ENCODE measurements at regions not wholly inside any gene's neighbourhood (a gene's known extent, or its start where the extent isn't known, plus 50 kb on each side); places are given as distances from the start of the nearest gene placed in this dataset.

GRCh38 chr16:52283018-52283417, 263.9 kb downstream of the TOX3 start:
- Mint-ChIP-seq H3K27me3 (peaks cover 8% of the 10 kb centered on the region), H3K4me1 (no peaks in the 10 kb centered on the region), H3K9me3 (peaks cover 13 to 38% of the 10 kb centered on the region in 2 donors), H3K4me3 (no peak overlapping the region), H3K27ac (no peak overlapping the region)
- DNase-seq (no peak), ATAC-seq (no peak)

- no peak for ATAC-seq
- H3K9me3 Mint-ChIP-seq = peaks cover 0 to 18% of the 10 kb centered on the region in 2 donors
- peaks cover 8% of the 10 kb centered on the region for H3K27me3 Mint-ChIP-seq
- H3K4me3 Mint-ChIP-seq = no peak overlapping the region
- H3K4me1 Mint-ChIP-seq = no peaks in the 10 kb centered on the region
- no peak for DNase-seq
- H3K27ac Mint-ChIP-seq = no peak overlapping the region
These were observed 266.9 kb downstream of the TOX3 start for GRCh38 chr16:52280086-52280485.

- DNase-seq = no peak
- Mint-ChIP-seq H3K27ac (no peak overlapping the region), H3K4me3 (no peak overlapping the region), H3K27me3 (no peaks in the 10 kb centered on the region), H3K4me1 (no peaks in the 10 kb centered on the region), H3K9me3 (peaks cover 0 to 6% of the 10 kb centered on the region in 2 donors)
- ATAC-seq = no peak
These were observed 275.7 kb downstream of the TOX3 start for GRCh38 chr16:52271088-52271750.

DNA sequence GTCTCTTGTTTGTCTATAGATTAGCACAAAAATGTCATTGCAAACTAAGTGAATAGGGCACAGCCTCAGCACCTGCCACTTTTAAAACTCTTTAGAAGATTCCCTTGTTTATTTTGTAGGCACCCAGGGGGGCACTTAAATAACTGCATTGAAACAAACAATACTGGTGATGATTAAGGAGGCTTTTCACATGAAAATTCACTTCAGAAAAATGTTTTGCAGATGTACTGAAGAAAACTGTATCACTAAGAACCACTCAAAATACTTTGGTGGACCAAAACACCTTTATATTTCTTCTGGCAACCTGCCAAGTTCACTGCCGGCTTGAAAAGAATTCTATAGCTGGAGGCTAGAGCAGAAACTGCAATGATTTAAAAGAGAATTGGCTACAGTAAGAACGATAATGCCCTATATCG, 281.5 kb downstream of the TOX3 start:
- H3K4me1 Mint-ChIP-seq = no peaks in the 10 kb centered on the region
- DNase-seq = no peak
- no peaks in the 10 kb centered on the region for H3K27me3 Mint-ChIP-seq

DNA sequence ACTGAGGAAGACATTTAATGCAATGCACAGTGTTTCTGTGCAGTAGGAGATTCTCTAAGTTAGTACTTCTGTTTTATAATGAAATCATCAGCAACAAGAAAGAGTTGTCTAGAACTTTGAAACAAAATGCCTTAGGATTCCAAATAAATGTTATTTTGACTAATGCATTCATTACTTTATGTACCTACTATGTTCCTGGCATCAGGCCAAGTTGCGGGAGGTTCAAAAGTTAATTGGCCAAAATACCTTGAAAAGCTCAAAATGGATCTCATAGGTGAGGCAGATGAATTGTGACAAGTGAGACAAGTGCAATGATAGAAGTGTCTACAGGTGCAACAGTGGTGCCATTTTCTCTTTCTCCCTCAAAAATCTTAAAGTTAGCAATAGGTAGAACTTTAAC, 289.4 kb downstream of the TOX3 start:
- no peaks in the 10 kb centered on the region for H3K9me3 Mint-ChIP-seq

More for the DNA sequence above, 281.5 kb downstream of the TOX3 start:
- no peak for ATAC-seq
- Mint-ChIP-seq H3K9me3 (peaks cover 0 to 6% of the 10 kb centered on the region in 2 donors), H3K4me3 (no peak overlapping the region), H3K27ac (no peak overlapping the region)

GRCh38 chr16:52256310-52257078, 290.4 kb downstream of the TOX3 start:
- Mint-ChIP-seq H3K4me3 (no peak overlapping the region), H3K4me1 (no peaks in the 10 kb centered on the region), H3K27me3 (no peaks in the 10 kb centered on the region), H3K27ac (no peak overlapping the region), H3K9me3 (no peaks in the 10 kb centered on the region)
- ATAC-seq = no peak
- no peak for DNase-seq

More for the DNA sequence above, 289.4 kb downstream of the TOX3 start:
- ATAC-seq (no peak), DNase-seq (no peak)
- H3K27ac Mint-ChIP-seq = no peak overlapping the region
- no peaks in the 10 kb centered on the region for H3K27me3 Mint-ChIP-seq
- no peaks in the 10 kb centered on the region for H3K4me1 Mint-ChIP-seq
- no peak overlapping the region for H3K4me3 Mint-ChIP-seq

GRCh38 chr16:52254746-52255145, 292.2 kb downstream of the TOX3 start:
- Mint-ChIP-seq H3K9me3 (no peaks in the 10 kb centered on the region), H3K4me3 (no peak overlapping the region), H3K27ac (no peak overlapping the region), H3K27me3 (no peaks in the 10 kb centered on the region), H3K4me1 (no peaks in the 10 kb centered on the region)
- ATAC-seq = no peak
- no peak for DNase-seq

DNA sequence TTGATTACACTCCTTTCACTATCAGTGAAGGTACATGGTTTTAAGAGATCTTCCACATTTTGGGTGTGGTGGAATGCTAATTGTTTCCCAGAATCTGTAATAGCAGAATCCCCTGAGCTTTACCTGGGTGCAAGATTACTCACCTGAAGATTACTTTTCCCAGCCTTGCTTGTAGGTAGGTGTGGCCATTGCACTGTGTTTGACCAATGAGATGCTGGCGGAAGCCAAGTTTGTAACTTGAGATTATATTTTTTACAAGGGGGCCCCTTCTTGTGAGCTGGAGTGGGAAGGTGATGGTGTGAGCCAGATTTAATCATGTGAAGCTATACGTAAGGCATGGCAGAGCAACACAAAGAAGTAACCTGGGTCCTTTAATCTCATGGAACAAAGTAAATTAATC, 294.3 kb downstream of the TOX3 start:
- H3K4me3 Mint-ChIP-seq = no peak overlapping the region
- no peak for DNase-seq
- no peaks in the 10 kb centered on the region for H3K27me3 Mint-ChIP-seq
- no peak for ATAC-seq
- no peaks in the 10 kb centered on the region for H3K4me1 Mint-ChIP-seq
- H3K9me3 Mint-ChIP-seq = peaks cover 4 to 11% of the 10 kb centered on the region in 2 donors
- no peak overlapping the region for H3K27ac Mint-ChIP-seq

DNA sequence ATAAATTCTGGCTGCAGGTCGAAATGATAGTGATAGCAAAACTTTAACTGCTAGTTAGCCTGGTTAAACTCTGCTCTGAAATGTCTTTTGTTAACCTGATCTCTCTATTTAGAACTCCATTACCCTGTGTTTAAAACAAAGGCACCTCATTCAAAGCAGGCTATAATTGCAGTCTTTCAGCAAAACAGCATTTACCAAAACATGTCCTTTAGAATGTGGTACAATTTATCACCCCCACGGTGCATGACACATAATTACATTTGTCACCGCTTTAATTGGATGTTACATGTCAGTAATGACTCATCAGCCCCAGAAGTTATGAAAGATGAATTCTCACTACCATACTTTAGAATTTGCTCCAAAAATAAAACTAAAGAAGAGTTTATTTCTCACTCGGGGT, 295.4 kb downstream of the TOX3 start:
- Mint-ChIP-seq H3K9me3 (peaks cover 6 to 20% of the 10 kb centered on the region in 2 donors), H3K4me3 (no peak overlapping the region), H3K27ac (no peak overlapping the region), H3K27me3 (no peaks in the 10 kb centered on the region), H3K4me1 (no peaks in the 10 kb centered on the region)
- DNase-seq = no peak
- no peak for ATAC-seq

DNA sequence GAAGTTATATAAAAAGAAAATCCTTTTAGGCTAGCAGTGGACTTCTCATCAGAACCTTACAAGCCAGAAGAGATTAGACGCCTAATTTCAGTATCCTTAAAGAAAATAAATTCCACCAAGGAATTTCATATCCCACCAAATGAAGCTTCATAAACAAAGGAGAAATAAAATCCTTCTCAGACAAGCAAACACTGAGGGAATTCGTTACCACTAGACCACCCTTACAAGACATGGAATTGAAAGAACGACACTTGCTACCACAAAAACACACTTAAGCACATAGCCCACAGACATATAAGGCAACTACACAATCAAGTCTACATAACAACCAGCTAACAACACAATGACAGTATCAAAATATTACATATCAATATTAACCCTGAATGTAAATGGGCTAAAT, 299.2 kb downstream of the TOX3 start:
- no peak overlapping the region for H3K4me3 Mint-ChIP-seq
- no peak for DNase-seq
- peaks cover 6 to 43% of the 10 kb centered on the region in 2 donors for H3K9me3 Mint-ChIP-seq
- H3K27me3 Mint-ChIP-seq = no peaks in the 10 kb centered on the region
- no peak overlapping the region for H3K27ac Mint-ChIP-seq
- H3K4me1 Mint-ChIP-seq = no peaks in the 10 kb centered on the region
- no peak for ATAC-seq

DNA sequence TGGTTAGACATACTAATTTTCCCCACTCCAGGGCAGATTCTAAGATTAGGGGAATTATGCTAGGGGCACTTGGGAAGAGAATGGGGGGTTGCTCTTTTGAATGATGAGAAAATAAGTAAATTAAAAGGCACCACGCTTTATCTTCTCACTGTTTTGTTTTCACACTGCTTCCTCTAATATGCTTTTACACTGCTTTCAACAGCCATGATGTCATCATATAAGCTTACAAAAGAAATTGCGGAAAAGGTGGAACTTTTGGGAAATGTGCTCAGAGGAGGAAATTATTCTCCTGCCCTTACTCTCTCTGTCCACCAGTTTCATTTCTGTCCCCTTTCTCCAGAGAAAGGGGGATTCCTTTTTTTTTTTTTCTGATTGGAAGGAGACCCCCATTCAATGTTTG, 308.2 kb downstream of the TOX3 start:
- H3K4me3 Mint-ChIP-seq = no peak overlapping the region
- H3K9me3 Mint-ChIP-seq = peaks cover 0 to 6% of the 10 kb centered on the region in 2 donors
- H3K27me3 Mint-ChIP-seq = no peaks in the 10 kb centered on the region
- no peak for DNase-seq
- no peak for ATAC-seq
- no peaks in the 10 kb centered on the region for H3K4me1 Mint-ChIP-seq
- H3K27ac Mint-ChIP-seq = no peak overlapping the region

- no peak for DNase-seq
- no peak for ATAC-seq
- H3K27ac Mint-ChIP-seq = no peak overlapping the region
- no peaks in the 10 kb centered on the region for H3K9me3 Mint-ChIP-seq
- H3K4me3 Mint-ChIP-seq = no peak overlapping the region
- H3K27me3 Mint-ChIP-seq = no peaks in the 10 kb centered on the region
- no peaks in the 10 kb centered on the region for H3K4me1 Mint-ChIP-seq
These were observed 309.1 kb downstream of the TOX3 start for GRCh38 chr16:52237823-52238222.

GRCh38 chr16:52235186-52235585, 311.8 kb downstream of the TOX3 start:
- Mint-ChIP-seq H3K4me3 (no peak overlapping the region), H3K4me1 (no peaks in the 10 kb centered on the region), H3K27me3 (no peaks in the 10 kb centered on the region), H3K9me3 (no peaks in the 10 kb centered on the region), H3K27ac (no peak overlapping the region)
- ATAC-seq (no peak), DNase-seq (no peak)

- DNase-seq (no peak), ATAC-seq (no peak)
- Mint-ChIP-seq H3K4me3 (no peak overlapping the region), H3K4me1 (no peaks in the 10 kb centered on the region), H3K27ac (no peak overlapping the region), H3K27me3 (no peaks in the 10 kb centered on the region), H3K9me3 (no peaks in the 10 kb centered on the region)
These were observed 312.3 kb downstream of the TOX3 start for GRCh38 chr16:52234626-52235025.

- H3K27me3 Mint-ChIP-seq = no peaks in the 10 kb centered on the region
- DNase-seq (no peak), ATAC-seq (no peak)
- no peaks in the 10 kb centered on the region for H3K9me3 Mint-ChIP-seq
- H3K4me1 Mint-ChIP-seq = no peaks in the 10 kb centered on the region
- H3K4me3 Mint-ChIP-seq = no peak overlapping the region
- H3K27ac Mint-ChIP-seq = no peak overlapping the region
These were observed 317.5 kb downstream of the TOX3 start for GRCh38 chr16:52229471-52229870.

DNA sequence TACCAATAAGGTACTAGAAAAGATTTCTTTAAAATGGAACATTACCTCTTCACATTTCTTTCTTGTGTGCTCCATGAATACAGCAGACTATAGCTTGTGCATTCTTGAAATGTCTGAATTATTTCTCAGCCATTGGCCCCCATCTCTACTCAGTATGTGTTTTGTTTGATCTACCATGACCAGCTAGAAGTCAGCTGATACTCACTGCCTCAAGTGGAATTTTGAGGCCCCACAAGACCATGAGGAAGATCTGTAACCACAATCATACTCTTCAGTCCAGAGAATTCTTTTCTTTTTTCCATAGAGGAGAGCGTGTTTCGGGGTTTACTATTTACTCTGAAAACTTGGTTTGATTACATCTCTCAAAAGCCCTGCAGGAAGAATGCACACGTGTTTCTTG, 319.1 kb downstream of the TOX3 start:
- Mint-ChIP-seq H3K9me3 (no peaks in the 10 kb centered on the region), H3K27ac (no peak overlapping the region), H3K4me3 (no peak overlapping the region), H3K27me3 (no peaks in the 10 kb centered on the region), H3K4me1 (no peaks in the 10 kb centered on the region)
- DNase-seq (no peak), ATAC-seq (no peak)

All from stimulated activated naive CD8-positive, alpha-beta T cell treated with anti-CD3 and anti-CD28 coated beads, Interleukin-15, amount 100 ng/mL, for 72 hours (primary cell).